ENCODE measurements at regions not wholly inside any gene's neighbourhood (a gene's known extent, or its start where the extent isn't known, plus 50 kb on each side); places are given as distances from the start of the nearest gene placed in this dataset.
"Not testable (repeated sequence)": the region's sequence is repeated elsewhere in the genome, so short reads cannot be mapped to it uniquely, and the experiment has no call there.

GRCh38 chr14:25699981-25700380 is 650.0 kb upstream of the STXBP6 start:
- ChIA-PET POLR2A (no interaction called here), CTCF (no interaction called here)
- no peak for TF ChIP-seq CTCF (IDR thresholded peaks at IDR 0.05; ENCODE audit: insufficient read depth, low read length, missing control alignments)

GRCh38 chr14:25698111-25698510 is 648.2 kb upstream of the STXBP6 start:
- ChIA-PET POLR2A (no interaction called here), CTCF (no interaction called here)
- no peak for DNase-seq (ENCODE audit: low read depth, low spot score)
- no peak overlapping the region for H3K4me3 ChIP-seq (ENCODE audit: low read depth, low read length)
- no peak for TF ChIP-seq CTCF (IDR thresholded peaks at IDR 0.05; ENCODE audit: insufficient read depth, low read length, missing control alignments)

More at GRCh38 chr14:25699981-25700380, 650.0 kb upstream of the STXBP6 start:
- DNase-seq (ENCODE audit: low read depth, low spot score) = no peak
- H3K4me3 ChIP-seq (ENCODE audit: low read depth, low read length) = no peak overlapping the region

- CTCF ChIA-PET = no interaction called here
- POLR2A ChIA-PET = no interaction called here
- no peak for TF ChIP-seq CTCF (IDR thresholded peaks at IDR 0.05; ENCODE audit: insufficient read depth, low read length, missing control alignments)
- no peak for DNase-seq (ENCODE audit: low read depth, low spot score)
- H3K4me3 ChIP-seq (ENCODE audit: low read depth, low read length) = no peak overlapping the region
Observed at GRCh38 chr14:25696176-25696575, 646.2 kb upstream of the STXBP6 start.

- no peak for DNase-seq (ENCODE audit: low read depth, low spot score)
- ChIA-PET CTCF (no interaction called here), POLR2A (no interaction called here)
- TF ChIP-seq CTCF (IDR thresholded peaks at IDR 0.05; ENCODE audit: insufficient read depth, low read length, missing control alignments) = no peak
- no peak overlapping the region for H3K4me3 ChIP-seq (ENCODE audit: low read depth, low read length)
Observed at GRCh38 chr14:25685004-25685403, 635.1 kb upstream of the STXBP6 start.

GRCh38 chr14:25680934-25681333 is 631.0 kb upstream of the STXBP6 start:
- no peak for TF ChIP-seq CTCF (IDR thresholded peaks at IDR 0.05; ENCODE audit: insufficient read depth, low read length, missing control alignments)
- CTCF ChIA-PET = no interaction called here
- no peak for DNase-seq (ENCODE audit: low read depth, low spot score)
- POLR2A ChIA-PET = no interaction called here
- H3K4me3 ChIP-seq (ENCODE audit: low read depth, low read length) = no peak overlapping the region

GRCh38 chr14:25680511-25680910 is 630.6 kb upstream of the STXBP6 start:
- CTCF ChIA-PET; DNase-seq (ENCODE audit: low read depth, low spot score); POLR2A ChIA-PET: not testable (repeated sequence)

GRCh38 chr14:25677111-25677510 is 627.2 kb upstream of the STXBP6 start:
- POLR2A ChIA-PET = no interaction called here

More at GRCh38 chr14:25680511-25680910, 630.6 kb upstream of the STXBP6 start:
- H3K4me3 ChIP-seq (ENCODE audit: low read depth, low read length) = not testable (repeated sequence)

More at GRCh38 chr14:25677111-25677510, 627.2 kb upstream of the STXBP6 start:
- no peak for TF ChIP-seq CTCF (IDR thresholded peaks at IDR 0.05; ENCODE audit: insufficient read depth, low read length, missing control alignments)
- no peak for DNase-seq (ENCODE audit: low read depth, low spot score)
- CTCF ChIA-PET = no interaction called here
- H3K4me3 ChIP-seq (ENCODE audit: low read depth, low read length) = no peak overlapping the region

Data from AG04449 (cell line).